Posterior vena cava (tissue), 2 donors: ENCODE measurements at regions not wholly inside any gene's neighbourhood (a gene's known extent, or its start where the extent isn't known, plus 50 kb on each side); places are given as distances from the start of the nearest gene placed in this dataset.

ENCODE experiments used
- DNase-seq: peaks from one replicate; pipeline ENCODE4 v3.0.0-alpha.2; 2020; ENCODE audit warnings: low spot score
- intact Hi-C, 2 donors: fragments of 100-400 bp; cut with DNase I; formaldehyde crosslinking; loops; one replicate each; pipeline versions ENCODE4 v1.14.1 to v1.14.2; 2022 to 2023
- donor health status: DM: yes; HTN: yes; CAD: no.
- donor health status: DM: yes; HTN: yes; CAD: no.

DNA sequence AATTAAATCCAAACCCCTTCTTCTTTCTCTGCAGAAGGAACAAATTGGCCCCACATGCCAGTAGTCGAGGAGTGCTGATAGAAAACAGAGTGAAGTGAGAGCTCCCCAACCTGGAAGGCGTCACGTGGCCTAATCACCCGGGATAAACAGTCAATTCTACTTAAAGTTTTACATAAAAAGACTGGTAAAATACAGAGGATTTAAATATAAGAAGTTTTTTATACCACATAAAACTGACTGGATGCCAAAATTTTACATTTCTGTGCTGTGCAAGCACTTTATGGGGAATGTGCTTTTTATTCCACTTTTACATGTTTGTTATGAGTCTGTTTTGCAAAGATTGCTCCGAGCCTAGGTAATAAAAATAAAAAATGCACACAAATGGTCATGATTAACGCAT lies 1586.8 kb upstream of the ACVR2A start:
- no peak for DNase-seq
- intact Hi-C loops, result no loop called here

DNA sequence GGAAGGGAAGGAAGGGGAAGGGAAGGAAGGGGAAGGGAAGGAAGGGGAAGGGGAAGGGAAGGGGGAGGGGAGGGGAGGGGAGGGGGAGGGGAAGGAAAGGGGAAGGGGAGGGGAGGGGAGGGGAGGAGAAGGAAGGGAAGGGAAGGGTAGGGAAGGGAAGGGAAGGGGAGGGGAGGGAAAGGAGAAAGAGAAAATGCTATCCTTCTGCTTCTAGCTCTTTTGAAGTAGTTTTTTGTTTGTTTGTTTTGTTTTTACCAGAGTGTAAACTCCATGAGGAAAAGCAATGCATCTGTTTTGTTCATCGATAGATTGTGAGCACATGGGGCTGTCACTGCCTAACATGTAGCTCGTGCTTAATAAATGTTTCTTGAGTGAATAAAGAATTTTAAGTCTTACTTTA lies 1592.7 kb upstream of the ACVR2A start:
- intact Hi-C loops, result no loop called here
- no peak for DNase-seq

DNA sequence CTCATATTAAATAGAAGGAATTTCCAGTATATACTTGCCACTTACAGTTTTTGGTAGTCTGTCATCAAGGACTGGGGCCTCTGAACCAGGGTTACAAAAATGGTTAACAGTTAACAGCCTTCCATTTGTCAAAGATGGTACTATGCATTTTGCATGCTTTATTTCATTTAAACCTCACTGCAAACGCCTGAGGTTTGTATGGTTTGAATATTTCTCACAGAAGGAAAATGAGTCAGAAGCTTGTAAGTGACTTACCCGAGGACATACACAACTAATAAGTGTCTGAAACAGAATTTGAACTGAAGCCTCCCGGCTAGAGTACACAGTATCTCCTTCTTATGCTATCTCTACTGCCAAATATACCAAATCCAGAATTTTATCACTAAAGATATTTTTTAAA lies 1593.5 kb upstream of the ACVR2A start:
- DNase-seq, result no peak
- intact Hi-C loops, result no loop called here

DNA sequence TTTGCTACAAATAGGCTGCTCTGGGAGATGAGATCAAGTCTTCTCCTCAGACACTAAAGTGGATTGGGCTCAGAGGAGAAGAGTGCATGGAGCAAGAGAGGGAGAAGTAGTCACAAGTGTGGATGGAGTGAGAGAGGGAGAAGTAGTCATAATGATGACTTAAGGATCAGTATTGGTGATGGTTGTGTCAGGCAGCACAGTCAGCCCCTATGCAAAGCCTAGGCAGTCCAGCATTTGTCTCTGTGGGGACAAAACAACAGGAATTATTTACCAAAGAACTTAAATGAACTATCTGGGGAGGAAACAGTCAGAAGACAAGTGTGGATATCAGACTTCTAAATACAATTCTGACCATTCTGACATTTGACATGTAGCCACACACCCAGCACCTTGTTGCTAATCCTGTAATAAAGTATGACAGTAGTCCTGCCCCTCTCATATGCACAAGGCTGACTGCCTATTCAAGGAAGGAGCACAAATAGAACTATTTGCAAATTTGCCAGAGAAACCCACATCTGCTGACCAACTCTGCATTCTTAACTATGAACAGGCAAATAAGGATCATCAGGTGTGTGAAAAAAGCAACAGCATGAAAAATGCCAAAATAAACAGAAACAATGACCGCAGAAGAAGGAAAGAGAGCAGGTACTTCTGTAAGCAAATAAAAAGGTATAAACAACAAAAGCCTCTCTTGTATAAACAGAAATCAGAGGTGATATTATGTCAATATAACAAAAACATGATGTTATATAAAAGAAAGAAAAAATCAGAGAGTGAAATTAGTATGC lies 1597.9 kb upstream of the ACVR2A start:
- intact Hi-C loops, result no loop called here
- no peak for DNase-seq

DNA sequence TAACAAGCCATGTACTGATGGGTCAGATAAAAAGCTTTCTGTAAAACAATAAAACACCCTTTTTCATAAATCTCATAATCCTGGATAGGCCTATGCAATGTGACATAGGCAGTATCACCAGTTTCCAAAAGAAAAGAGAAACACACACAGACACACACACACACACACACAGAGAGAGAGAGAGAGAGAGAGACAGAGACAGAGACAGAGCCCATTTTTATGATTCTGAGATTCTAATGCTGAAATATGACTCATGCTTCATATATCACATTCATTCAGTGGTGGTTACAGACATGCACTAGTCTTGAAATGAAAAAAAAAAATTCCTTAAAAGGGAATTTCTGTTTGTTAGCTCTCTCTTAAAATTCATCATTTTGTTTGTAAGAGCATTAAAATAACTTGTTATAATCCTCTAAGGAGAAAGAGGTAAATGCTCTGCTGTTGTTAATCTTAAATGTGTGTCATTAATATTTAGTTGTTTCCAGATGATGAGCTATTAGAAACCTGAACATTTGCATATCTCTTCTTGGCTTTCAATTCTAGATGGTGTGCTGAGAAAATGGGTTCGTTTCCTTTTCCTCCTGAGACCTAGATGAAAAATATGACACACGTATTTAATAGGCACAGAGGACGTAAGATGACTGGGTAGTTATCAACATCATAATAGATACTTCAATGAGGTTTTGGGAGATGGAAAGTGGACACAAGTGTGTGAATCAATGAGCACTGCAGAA lies 1598.7 kb upstream of the ACVR2A start:
- intact Hi-C loops, result no loop called here
- DNase-seq, result no peak

DNA sequence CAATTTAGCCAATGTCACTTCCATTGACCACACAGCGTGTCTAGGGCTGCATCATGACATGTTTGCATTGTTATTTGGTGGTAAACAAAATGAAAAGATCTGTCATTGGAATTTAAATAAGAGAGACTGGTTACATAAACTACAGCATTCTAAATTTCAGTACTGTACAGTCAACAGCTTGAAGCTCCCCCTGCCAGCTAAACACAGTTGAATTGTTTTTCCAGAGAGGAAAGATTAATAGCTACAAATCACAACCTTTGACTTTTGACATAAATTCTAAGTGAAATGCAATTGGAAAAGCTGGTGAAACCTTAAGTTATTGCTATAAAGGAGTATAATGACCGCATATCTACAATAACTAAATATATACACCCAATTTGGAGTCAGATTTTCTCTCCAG lies 1600.0 kb upstream of the ACVR2A start:
- intact Hi-C loops, result loop anchor here in 1 of 2 donors (5.0 kb wide), 1 partner anchor 1048 kb away; no protein-coding TSS in a partner anchor

DNA sequence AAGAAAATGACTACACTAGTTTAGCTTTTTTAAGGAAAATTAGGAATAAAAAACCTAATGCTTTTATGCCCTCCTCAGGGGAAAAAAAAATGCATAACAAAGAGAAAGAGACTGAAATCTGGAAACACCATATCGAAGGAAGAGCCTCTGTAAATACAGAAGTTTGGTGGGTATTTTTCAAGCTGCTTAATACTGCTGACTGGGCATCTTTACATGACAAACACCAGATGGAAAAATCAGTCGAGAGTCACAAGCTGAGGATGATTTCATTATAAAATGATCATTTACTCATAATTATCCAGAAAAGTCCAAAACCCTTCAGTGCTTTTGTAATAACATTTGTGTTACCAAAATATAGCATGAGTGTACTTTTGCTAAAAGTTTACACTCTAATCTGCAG lies 1600.7 kb upstream of the ACVR2A start:
- no peak for DNase-seq
- intact Hi-C loops, result loop anchor here in 1 of 2 donors (5.0 kb wide), 1 partner anchor 1047 kb away; no protein-coding TSS in a partner anchor

More for the DNA sequence above, 1600.0 kb upstream of the ACVR2A start:
- DNase-seq, result no peak

DNA sequence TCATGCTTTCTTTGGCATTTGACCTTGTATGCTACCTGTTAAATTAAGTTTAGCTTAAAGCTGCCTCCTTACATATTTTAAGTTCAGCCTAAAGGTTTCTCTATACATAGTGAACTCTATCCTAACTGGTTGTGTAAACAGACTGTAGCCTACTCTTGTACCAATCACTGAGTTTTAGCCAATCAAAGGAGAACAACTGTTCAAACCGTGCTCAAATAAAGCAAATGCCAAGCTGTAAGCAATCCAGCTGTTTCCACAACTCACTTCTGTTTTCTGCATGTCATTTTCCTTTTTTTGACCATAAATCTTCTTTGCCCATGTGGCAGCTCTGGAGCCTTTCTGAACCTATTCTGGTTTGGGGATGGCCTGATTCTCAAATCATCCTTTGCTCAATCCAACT lies 1603.8 kb upstream of the ACVR2A start:
- intact Hi-C loops, result loop anchor here in 1 of 2 donors (5.0 kb wide), 1 partner anchor 1044 kb away; no protein-coding TSS in a partner anchor
- no peak for DNase-seq

DNA sequence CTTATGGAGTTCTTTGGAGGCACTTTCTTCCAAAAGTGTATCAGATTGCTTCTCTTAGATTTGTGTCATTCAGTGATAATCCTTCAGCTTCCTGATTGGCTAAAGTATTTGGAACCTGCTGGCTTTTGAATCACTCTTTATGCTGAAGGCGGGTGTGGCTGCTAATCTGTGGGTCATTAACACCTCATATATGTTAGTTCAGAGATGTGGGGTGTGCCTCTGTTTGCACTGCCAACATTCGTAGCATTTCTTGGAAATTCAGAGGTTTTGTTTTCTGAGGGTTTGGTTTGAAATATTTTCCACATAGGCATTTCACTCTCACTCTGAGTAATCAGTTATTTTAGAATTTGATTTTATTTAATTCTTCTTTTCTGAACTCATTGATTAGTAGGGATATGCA lies 1604.4 kb upstream of the ACVR2A start:
- DNase-seq, result no peak

DNA sequence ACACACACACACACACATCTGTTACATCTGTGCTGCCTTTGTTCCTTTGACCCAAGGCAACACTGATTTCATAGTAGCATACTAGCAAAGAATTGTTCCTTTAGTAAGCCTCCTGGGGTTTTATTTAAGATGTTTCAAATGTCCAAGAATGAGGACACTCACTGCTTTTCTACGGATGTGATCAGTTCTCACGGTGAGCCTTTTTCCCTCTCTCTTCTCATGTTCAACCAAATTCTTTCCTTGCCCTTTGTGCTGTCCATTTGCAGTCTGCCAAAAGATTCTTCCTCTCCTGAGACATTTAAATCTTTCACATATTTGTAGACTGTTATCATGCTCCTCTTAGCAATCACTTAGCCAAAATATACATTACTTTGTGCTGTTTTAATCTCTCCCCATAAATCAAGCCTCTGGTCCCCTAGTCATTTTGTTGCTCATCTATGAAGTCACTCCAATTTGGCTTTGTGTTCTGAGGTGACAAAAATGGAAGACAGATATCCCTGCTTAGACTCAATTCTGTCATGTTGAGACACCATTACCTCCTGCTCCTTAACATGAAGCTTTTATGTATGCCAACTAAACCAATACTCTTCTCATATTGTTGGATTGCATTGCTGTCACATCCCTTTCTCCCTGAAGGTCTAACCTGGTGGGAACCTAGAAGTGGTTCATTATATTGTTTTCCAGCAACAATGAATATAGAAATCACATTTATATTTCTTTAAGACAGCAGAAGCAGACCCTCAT lies 1605.3 kb upstream of the ACVR2A start:
- no peak for DNase-seq
- intact Hi-C loops, result loop anchor here in 1 of 2 donors (5.0 kb wide), 1 partner anchor 1042 kb away; no protein-coding TSS in a partner anchor

More for the DNA sequence above, 1604.4 kb upstream of the ACVR2A start:
- intact Hi-C loops, result loop anchor here in 1 of 2 donors (5.0 kb wide), 1 partner anchor 1043 kb away; no protein-coding TSS in a partner anchor

DNA sequence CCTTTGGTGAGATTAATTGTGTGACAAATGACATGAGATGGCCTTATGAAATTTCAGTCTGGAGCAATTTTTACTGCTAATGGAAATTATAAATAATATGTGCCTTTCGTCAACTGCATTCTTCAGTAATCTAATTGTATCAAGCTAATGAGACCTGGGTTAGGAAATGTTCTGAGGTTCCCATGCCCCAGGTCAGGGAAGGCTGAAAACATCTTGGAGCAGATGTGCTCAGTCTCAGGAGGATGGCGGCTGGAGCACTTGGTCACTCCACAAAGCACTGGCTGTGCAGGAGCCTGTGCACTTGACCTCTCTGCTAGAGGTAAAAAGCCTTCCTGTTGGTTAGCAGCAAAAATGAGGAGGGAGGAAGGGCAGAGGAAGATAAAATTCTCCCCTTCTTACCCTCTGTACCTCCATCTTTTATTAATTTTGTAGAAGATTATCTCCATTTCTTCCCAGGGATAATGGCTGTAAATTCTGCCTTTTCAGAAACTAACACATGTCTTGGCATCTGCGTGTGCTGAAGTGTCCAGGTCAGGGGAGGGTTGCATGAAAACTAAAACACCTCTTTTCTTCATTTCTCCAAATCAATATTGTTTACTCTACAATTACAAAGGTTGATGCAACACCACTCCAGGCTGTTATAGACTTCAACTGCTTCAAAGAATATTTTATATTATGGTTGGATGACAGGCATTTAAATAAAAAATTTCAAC lies 1606.4 kb upstream of the ACVR2A start:
- no peak for DNase-seq
- intact Hi-C loops, result no loop called here

DNA sequence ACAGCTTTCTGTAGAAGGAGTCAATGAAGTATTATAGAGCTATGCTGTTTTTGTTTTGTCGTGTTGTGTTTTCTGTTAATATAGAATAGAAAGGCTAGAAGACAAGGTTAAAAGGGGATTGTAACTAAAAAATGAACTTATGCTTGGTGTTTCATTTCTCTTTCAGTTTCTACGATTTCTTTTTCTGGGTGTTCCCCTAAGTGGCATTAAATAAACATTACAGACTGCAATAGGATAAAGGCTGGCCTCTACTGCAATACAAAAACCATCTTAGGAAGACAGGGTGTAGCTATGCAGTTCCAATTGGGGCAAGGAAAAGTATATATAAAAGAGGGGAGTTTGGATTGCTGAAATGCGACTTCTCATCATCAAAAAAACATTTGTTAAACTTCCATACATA lies 1609.7 kb upstream of the ACVR2A start:
- DNase-seq, result no peak
- intact Hi-C loops, result no loop called here

DNA sequence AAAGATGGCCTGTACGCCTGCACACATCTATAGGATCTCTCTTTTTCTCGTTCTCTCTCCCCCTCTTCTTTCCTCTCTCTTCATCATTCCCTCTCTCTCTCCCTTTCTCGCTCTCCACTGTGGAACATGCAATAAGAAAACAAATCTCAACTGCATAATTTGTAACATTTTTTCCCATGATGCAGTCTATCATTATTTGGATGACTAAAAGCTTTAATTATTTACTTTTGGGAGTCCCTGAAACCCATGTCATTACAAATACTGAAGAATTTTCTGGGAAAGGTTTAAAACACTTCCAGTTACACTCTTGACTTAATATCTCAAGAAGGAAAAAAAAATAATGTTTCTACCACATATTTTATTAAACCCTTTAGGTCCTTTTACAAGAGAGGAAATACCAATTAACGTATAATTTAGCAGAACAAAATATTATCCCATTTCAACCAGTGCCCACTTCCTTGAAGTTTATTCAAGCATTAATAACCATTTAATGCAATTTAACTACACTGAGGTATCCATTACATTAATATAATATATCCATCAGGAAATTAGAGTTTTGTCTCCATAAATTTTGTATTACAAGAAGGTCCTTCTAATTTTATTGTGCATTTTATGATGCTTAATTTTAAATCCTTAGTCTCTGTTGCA lies 1615.2 kb upstream of the ACVR2A start:
- intact Hi-C loops, result no loop called here

DNA sequence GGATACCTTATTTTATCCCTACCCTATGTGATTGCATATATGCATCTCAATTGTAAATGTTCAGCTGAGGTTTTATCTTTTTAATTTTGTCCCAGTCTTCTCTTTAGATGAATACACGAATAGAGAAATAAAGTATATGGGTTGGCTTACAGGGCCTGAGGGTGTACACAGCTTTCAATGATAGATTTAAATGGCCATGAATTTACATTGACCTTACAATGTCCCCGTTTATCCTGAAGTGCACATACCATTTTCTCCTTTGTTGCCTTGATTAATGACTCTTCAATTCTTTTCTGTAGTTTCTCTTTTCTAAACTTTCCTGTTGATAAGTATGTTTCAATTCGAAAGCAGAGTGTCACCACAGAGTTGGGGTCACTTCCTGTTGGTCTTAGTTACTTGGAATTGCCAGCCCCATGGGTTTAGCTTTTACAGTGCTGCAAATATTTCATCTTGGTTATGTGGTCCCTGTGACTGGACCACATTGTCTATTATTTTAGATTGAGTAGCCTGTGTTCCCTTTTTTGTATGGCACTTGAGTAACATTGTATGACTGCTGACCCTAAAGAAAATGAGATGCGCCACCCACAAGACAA lies 1616.3 kb upstream of the ACVR2A start:
- DNase-seq, result no peak
- intact Hi-C loops, result no loop called here

More for the DNA sequence above, 1615.2 kb upstream of the ACVR2A start:
- DNase-seq, result no peak

DNA sequence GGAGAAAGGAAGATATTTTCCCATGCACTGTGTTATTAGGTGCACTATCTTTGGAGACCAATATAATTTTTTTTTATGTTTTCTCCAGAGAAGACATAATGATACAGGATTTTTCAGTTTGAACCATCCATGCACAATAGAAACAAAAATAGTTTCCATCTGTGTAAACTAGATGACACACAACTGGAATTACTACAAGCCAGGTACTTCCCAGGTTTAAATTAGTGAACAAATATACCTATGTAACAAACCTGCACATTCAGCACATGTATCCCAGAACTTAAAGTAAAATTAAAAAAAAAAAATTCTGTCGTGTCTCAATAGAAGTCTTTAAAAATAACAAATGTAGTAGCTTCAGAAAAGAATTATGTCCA lies 1616.8 kb upstream of the ACVR2A start:
- intact Hi-C loops, result no loop called here
- DNase-seq, result no peak

DNA sequence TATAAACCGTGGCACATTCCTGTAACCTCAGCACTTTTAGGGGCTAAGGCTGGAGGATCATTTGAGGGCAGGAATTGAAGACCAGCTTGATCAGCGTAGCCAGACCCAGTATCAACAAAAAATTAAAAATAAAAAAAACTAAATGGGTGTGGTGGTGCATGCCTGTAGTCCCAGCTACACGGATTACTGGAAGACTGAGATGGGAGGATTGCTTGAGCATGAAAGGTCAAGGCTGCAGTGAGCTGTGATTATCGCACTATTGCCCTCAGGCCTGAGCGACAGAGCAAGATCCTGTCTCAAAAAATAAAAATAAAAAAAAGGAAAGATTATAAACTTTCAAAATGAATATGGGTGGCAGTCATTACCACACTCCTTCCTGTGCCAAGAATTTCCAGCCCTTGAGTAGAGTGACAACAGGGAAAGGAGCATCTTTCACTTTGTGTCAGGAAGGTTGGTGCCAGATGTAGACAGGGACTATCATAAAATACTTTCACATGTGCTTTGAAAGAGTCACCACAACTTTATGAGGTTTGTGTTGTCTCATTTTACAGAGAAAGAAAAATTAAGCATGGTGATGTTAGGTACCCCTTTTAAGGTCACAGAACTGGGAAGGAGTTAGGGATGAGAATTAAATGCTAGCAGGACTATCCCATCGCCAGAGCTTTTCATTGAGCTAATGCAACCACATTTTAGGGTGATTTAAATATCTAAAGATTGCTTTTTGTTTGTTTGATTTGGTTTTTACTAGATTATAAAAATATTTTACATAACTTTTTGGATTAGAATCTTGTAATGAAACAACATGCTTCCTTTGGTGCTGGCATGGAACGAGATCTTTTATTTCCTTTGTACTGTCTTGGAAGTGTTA lies 1617.4 kb upstream of the ACVR2A start:
- intact Hi-C loops, result no loop called here
- DNase-seq, result no peak

DNA sequence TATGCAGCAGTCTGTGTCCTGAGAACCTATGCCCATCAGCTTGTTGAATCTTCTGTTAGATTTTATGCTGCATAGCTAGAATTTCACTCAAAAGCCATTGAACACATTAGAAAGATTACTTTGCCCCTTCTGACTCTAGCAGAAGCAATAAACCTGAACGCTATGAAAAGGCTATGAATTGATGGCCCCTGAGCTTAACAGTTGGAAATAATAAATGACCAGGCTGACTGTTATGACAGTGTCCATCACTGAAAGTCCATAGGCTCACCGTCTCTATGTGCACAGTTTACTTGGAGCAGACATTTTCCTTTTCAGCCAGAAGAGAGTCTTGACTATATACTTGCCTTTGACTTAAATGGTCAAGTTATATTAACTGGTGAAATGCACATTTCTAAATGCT lies 1618.8 kb upstream of the ACVR2A start:
- DNase-seq, result no peak
- intact Hi-C loops, result no loop called here
